Kidney (tissue), 13 donors: ENCODE measurements at regions not wholly inside any gene's neighbourhood (a gene's known extent, or its start where the extent isn't known, plus 50 kb on each side); places are given as distances from the start of the nearest gene placed in this dataset.

Source experiments
- DNase-seq, 5 donors: peaks; one replicate each; pipeline ENCODE4 v3.0.0-alpha.2; 2013 to 2020
- FAIRE-seq: peaks from 2 replicates; lab custom pipeline; 2012; peaks lifted over from hg19 to GRCh38; lab: Jason Lieb, UNC
- H3K27ac ChIP-seq, 2 donors: one replicate each; pipeline ENCODE4 v1.7.0; 2013; ENCODE audit warnings: low read depth in 2 of 2, low read length in 2 of 2, inconsistent platforms in 1 of 2
- H3K27me3 ChIP-seq: one replicate; pipeline ENCODE4 v1.7.1; 2013; ENCODE audit warnings: low read length, inconsistent platforms; ENCODE audit not compliant: control insufficient read depth, insufficient read depth
- H3K36me3 ChIP-seq, 3 donors: one replicate each; pipeline versions ENCODE4 v1.7.0 to v1.7.1; 2013; ENCODE audit warnings: low read length in 3 of 3, control low read depth in 1 of 3, inconsistent platforms in 1 of 3; ENCODE audit not compliant: insufficient read depth in 3 of 3, control insufficient read depth in 2 of 3
- H3K4me1 ChIP-seq, 3 donors: one replicate each; pipeline versions ENCODE4 v1.7.0 to v1.7.1; 2013; ENCODE audit warnings: low read length in 3 of 3, inconsistent platforms in 1 of 3, low read depth in 1 of 3; ENCODE audit not compliant: control insufficient read depth in 2 of 3, insufficient read depth in 2 of 3
- H3K4me3 ChIP-seq, 3 donors: one replicate each; pipeline versions ENCODE4 v1.7.0 to v1.8.1; 2013; ENCODE audit warnings: low read length in 3 of 3, control low read depth in 1 of 3, inconsistent platforms in 1 of 3
- H3K9ac ChIP-seq, 3 donors: one replicate each; pipeline versions ENCODE4 v1.7.0 to v1.7.1; 2013; ENCODE audit warnings: low read length in 3 of 3, control low read depth in 1 of 3, inconsistent platforms in 1 of 3
- H3K9me3 ChIP-seq, 3 donors: one replicate each; pipeline versions ENCODE4 v1.7.0 to v1.7.1; 2013; ENCODE audit warnings: low read length in 3 of 3, control low read depth in 1 of 3, inconsistent platforms in 1 of 3; ENCODE audit not compliant: control insufficient read depth in 2 of 3, insufficient read depth in 1 of 3
- intact Hi-C: fragments of 100-400 bp; cut with DNase I; formaldehyde crosslinking; loops from one replicate; pipeline ENCODE4 v1.11.1; 2022
- TF ChIP-seq, protein P1 (sequence below): IDR thresholded peaks from 3 replicates; pipeline ENCODE4 v1.5.1; 2012; ENCODE audit warnings: mild to moderate bottlenecking, moderate library complexity, borderline replicate concordance; ENCODE audit not compliant: insufficient read depth; ENCODE audit errors: extremely low read depth
- donor health status: control.
- donor health status: control.
- donor health status: control.
- donor health status: control.
- donor health status: control.
- donor health status: DM: yes; HTN: yes; CAD: no.
- donor health status: Normal renal cell carcinoma (clear cell type).

GRCh38 chr11:70519117-70519516, 120.8 kb downstream of the CTTN start:
- Histone ChIP-seq H3K4me1 (no peaks in the 10 kb centered on the region), H3K4me3 (no peak overlapping the region), H3K27ac (no peak overlapping the region), H3K9ac (no peak overlapping the region), H3K27me3 (no peaks in the 10 kb centered on the region), H3K9me3 (no peaks in the 10 kb centered on the region), H3K36me3 (no peaks in the 10 kb centered on the region)
- intact Hi-C loops = no loop called here
- TF ChIP-seq, protein P1, sequence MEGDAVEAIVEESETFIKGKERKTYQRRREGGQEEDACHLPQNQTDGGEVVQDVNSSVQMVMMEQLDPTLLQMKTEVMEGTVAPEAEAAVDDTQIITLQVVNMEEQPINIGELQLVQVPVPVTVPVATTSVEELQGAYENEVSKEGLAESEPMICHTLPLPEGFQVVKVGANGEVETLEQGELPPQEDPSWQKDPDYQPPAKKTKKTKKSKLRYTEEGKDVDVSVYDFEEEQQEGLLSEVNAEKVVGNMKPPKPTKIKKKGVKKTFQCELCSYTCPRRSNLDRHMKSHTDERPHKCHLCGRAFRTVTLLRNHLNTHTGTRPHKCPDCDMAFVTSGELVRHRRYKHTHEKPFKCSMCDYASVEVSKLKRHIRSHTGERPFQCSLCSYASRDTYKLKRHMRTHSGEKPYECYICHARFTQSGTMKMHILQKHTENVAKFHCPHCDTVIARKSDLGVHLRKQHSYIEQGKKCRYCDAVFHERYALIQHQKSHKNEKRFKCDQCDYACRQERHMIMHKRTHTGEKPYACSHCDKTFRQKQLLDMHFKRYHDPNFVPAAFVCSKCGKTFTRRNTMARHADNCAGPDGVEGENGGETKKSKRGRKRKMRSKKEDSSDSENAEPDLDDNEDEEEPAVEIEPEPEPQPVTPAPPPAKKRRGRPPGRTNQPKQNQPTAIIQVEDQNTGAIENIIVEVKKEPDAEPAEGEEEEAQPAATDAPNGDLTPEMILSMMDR = no peak
- no peak for FAIRE-seq
- DNase-seq = peak in 2 of 5 donors; percentile 5 to 14

DNA sequence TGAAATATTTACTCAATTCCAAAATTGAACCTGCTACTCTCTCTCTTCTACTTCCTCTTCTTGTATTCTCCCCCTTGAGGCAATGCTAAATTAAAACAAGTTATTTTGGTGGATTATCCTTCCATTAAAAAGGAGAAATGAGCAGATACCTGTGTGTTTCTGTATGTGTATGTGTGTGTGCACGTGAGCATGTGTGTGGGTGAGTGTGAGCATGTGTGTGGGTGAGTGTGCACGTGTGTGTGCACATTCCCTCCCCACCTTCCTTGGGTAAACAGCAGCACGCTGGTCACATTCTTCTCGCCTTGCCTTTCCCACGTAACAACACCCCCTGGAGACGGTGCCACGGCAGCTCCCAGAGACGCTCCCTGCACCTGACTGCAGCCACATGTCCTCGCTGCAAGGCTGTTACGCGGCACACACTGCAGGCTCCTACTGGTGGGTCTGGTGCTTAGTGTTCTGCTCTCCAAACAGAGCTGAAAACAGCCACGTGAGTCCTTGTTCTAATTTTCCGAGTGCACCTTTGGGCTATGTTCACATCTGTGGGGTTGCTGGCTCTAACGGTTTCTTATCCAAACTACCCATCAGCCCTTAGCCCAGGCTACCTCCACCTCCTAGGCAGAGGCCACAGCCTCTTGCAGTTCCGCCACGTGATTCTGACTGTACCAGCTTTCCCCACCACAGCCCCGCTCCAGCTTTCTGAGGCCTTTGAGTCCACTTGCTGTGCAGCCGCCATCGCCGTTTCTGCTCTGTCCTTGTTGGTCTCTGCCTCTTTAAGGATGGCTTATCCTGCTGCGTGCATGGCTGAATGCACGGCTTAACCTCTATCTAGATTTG, 123.4 kb downstream of the CTTN start:
- Histone ChIP-seq H3K27me3 (no peaks in the 10 kb centered on the region), H3K9me3 (no peaks in the 10 kb centered on the region), H3K4me3 (no peak overlapping the region), H3K4me1 (no peaks in the 10 kb centered on the region), H3K27ac (no peak overlapping the region), H3K36me3 (no peaks in the 10 kb centered on the region), H3K9ac (no peak overlapping the region)
- FAIRE-seq (no peak), DNase-seq (peak in 2 of 5 donors; percentile 53 to 57)
- TF ChIP-seq, protein P1 = no peak
- intact Hi-C loops = no loop called here

DNA sequence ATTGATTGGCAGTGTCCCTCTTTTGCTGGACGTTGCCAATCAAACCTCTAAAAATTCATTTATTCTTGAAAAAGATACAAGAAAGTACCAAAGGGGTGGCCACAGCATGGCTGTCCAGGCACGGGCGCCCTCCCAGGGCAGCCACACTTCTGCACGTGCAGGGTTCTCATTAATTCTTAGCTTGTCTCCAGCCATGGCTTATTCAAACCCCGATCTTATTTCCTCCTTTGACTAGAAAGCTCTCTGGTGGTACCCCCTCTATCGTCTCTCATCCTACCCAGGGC, 123.9 kb downstream of the CTTN start:
- Histone ChIP-seq H3K27ac (no peak overlapping the region), H3K9ac (no peak overlapping the region), H3K4me1 (no peaks in the 10 kb centered on the region), H3K36me3 (no peaks in the 10 kb centered on the region), H3K4me3 (no peak overlapping the region), H3K27me3 (no peaks in the 10 kb centered on the region), H3K9me3 (no peaks in the 10 kb centered on the region)
- TF ChIP-seq, protein P1 = no peak
- DNase-seq (no peak), FAIRE-seq (no peak)
- intact Hi-C loops = no loop called here
